Loucy (cell line): ENCODE measurements at regions not wholly inside any gene's neighbourhood (a gene's known extent, or its start where the extent isn't known, plus 50 kb on each side); places are given as distances from the start of the nearest gene placed in this dataset.

Experiments
- H2AFZ ChIP-seq: fragments of 200-600 bp; sonication (generic); 2 replicates; pipeline ENCODE4 v1.6.0; 2016; ENCODE audit warnings: antibody characterized with exemption, mild to moderate bottlenecking, low read length, moderate library complexity
- H3F3A ChIP-seq: fragments of 200-600 bp; 2 replicates; pipeline ENCODE4 v1.6.0; 2016; ENCODE audit warnings: antibody characterized with exemption, low read depth, mild to moderate bottlenecking
- H3K27me3 ChIP-seq: fragments of 200-600 bp; sonication (generic); 2 replicates; pipeline ENCODE4 v1.6.1; 2014; ENCODE audit warnings: low read length, mild to moderate bottlenecking; ENCODE audit not compliant: insufficient read depth, poor library complexity, severe bottlenecking
- H3K36me3 ChIP-seq: fragments of 200-600 bp; sonication (generic); 2 replicates; pipeline ENCODE4 v1.6.1; 2016; ENCODE audit warnings: low read length; ENCODE audit not compliant: insufficient read depth
- H3K4me1 ChIP-seq: fragments of 200-600 bp; sonication (generic); 2 replicates; pipeline ENCODE4 v1.5.1; 2014; ENCODE audit warnings: low read length, mild to moderate bottlenecking; ENCODE audit not compliant: insufficient read depth, poor library complexity, severe bottlenecking
- H3K4me2 ChIP-seq: fragments of 200-600 bp; sonication (generic); 2 replicates; pipeline ENCODE4 v1.6.0; 2014; ENCODE audit warnings: antibody characterized with exemption, low read length, low read depth, mild to moderate bottlenecking; ENCODE audit not compliant: poor library complexity, severe bottlenecking
- H3K4me3 ChIP-seq: fragments of 200-600 bp; sonication (generic); 2 replicates; pipeline ENCODE4 v1.5.1; 2014; ENCODE audit warnings: low read length, mild to moderate bottlenecking, mixed read lengths; ENCODE audit not compliant: poor library complexity, severe bottlenecking
- H3K79me2 ChIP-seq: fragments of 200-600 bp; sonication (generic); 2 replicates; pipeline ENCODE4 v1.6.1; 2014; ENCODE audit warnings: low read length; ENCODE audit not compliant: insufficient read depth
- H3K9ac ChIP-seq: fragments of 200-600 bp; sonication (generic); 2 replicates; pipeline ENCODE4 v1.6.0; 2014; ENCODE audit warnings: mild to moderate bottlenecking, low read depth, low read length, moderate library complexity; ENCODE audit not compliant: poor library complexity, severe bottlenecking
- H3K9me2 ChIP-seq: fragments of 200-600 bp; sonication (generic); replicated peaks from 2 replicates; pipeline ENCODE4 v1.6.1; 2016; ENCODE audit warnings: low read depth, low read length, mixed read lengths
- H3K9me3 ChIP-seq: fragments of 200-600 bp; sonication (generic); 2 replicates; pipeline ENCODE4 v1.6.1; 2014; ENCODE audit warnings: mild to moderate bottlenecking, antibody characterized with exemption, low read length, low read depth; ENCODE audit not compliant: insufficient read depth
- H4K20me1 ChIP-seq: fragments of 200-600 bp; sonication (generic); 2 replicates; pipeline ENCODE4 v1.6.0; 2014; ENCODE audit warnings: antibody characterized with exemption, low read length, mild to moderate bottlenecking; ENCODE audit not compliant: insufficient read depth, poor library complexity, severe bottlenecking
- EZH2phosphoT487 ChIP-seq: fragments of 200-600 bp; IDR thresholded peaks from 2 replicates; pipeline ENCODE4 v1.6.1; 2018; ENCODE audit warnings: antibody characterized with exemption, mild to moderate bottlenecking, moderate library complexity, borderline replicate concordance
- TF ChIP-seq, protein P1 (sequence below): fragments of 200-600 bp; sonication (generic); conservative IDR thresholded peaks from 2 replicates; pipeline ENCODE4 v1.5.1; 2014; ENCODE audit warnings: mild to moderate bottlenecking, antibody characterized with exemption, low read length

- no peak overlapping the region for H2AFZ ChIP-seq
- H3K4me3 ChIP-seq: no peak overlapping the region
- no peaks in the 10 kb centered on the region for H4K20me1 ChIP-seq
- H3K27me3 ChIP-seq: no peaks in the 10 kb centered on the region
- no peaks in the 10 kb centered on the region for H3K9me2 ChIP-seq
- no peaks in the 10 kb centered on the region for H3K79me2 ChIP-seq
- no peaks in the 10 kb centered on the region for H3K9me3 ChIP-seq
- TF ChIP-seq, protein P1, sequence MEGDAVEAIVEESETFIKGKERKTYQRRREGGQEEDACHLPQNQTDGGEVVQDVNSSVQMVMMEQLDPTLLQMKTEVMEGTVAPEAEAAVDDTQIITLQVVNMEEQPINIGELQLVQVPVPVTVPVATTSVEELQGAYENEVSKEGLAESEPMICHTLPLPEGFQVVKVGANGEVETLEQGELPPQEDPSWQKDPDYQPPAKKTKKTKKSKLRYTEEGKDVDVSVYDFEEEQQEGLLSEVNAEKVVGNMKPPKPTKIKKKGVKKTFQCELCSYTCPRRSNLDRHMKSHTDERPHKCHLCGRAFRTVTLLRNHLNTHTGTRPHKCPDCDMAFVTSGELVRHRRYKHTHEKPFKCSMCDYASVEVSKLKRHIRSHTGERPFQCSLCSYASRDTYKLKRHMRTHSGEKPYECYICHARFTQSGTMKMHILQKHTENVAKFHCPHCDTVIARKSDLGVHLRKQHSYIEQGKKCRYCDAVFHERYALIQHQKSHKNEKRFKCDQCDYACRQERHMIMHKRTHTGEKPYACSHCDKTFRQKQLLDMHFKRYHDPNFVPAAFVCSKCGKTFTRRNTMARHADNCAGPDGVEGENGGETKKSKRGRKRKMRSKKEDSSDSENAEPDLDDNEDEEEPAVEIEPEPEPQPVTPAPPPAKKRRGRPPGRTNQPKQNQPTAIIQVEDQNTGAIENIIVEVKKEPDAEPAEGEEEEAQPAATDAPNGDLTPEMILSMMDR: no peak
- no peak for TF ChIP-seq EZH2phosphoT487
- H3K4me1 ChIP-seq: no peaks in the 10 kb centered on the region
- H3F3A ChIP-seq: no peaks in the 10 kb centered on the region
- no peak overlapping the region for H3K9ac ChIP-seq
- H3K4me2 ChIP-seq: no peak overlapping the region
- H3K36me3 ChIP-seq: no peaks in the 10 kb centered on the region
These were observed 215.0 kb downstream of the IRS1 start for GRCh38 chr2:226584518-226585055.

- Histone ChIP-seq H3K4me1 (no peaks in the 10 kb centered on the region), H3K27me3 (no peaks in the 10 kb centered on the region), H2AFZ (no peak overlapping the region), H3F3A (no peaks in the 10 kb centered on the region), H4K20me1 (no peaks in the 10 kb centered on the region), H3K79me2 (no peaks in the 10 kb centered on the region), H3K36me3 (no peaks in the 10 kb centered on the region), H3K9ac (no peak overlapping the region), H3K4me2 (no peak overlapping the region), H3K9me3 (no peaks in the 10 kb centered on the region), H3K9me2 (no peaks in the 10 kb centered on the region), H3K4me3 (no peak overlapping the region)
- TF ChIP-seq, protein P1: no peak
These were observed 215.9 kb downstream of the IRS1 start for GRCh38 chr2:226583715-226584114.

GRCh38 chr2:226581661-226582060 lies 218.0 kb downstream of the IRS1 start:
- Histone ChIP-seq H2AFZ (no peak overlapping the region), H3K36me3 (no peaks in the 10 kb centered on the region)

More at GRCh38 chr2:226581661-226582060, 218.0 kb downstream of the IRS1 start:
- H3K4me3 ChIP-seq: no peak overlapping the region
- no peaks in the 10 kb centered on the region for H3F3A ChIP-seq
- no peaks in the 10 kb centered on the region for H4K20me1 ChIP-seq
- H3K9ac ChIP-seq: no peak overlapping the region
- H3K4me2 ChIP-seq: no peak overlapping the region
- H3K4me1 ChIP-seq: no peaks in the 10 kb centered on the region
- no peaks in the 10 kb centered on the region for H3K9me3 ChIP-seq
- no peaks in the 10 kb centered on the region; the same call in 1 of the 2 replicates for H3K9me2 ChIP-seq
- H3K27me3 ChIP-seq: no peaks in the 10 kb centered on the region
- no peak for TF ChIP-seq EZH2phosphoT487
- TF ChIP-seq, protein P1: no peak
- H3K79me2 ChIP-seq: no peaks in the 10 kb centered on the region
